NT2/D1 (cell line): ENCODE measurements at regions not wholly inside any gene's neighbourhood (a gene's known extent, or its start where the extent isn't known, plus 50 kb on each side); places are given as distances from the start of the nearest gene placed in this dataset.

Experiments used
- SUZ12 ChIP-seq: IDR thresholded peaks from 2 replicates; pipeline ENCODE4 v1.6.1; 2011; ENCODE audit not compliant: insufficient read length, insufficient read depth; ENCODE audit errors: extremely low read depth
- YY1 ChIP-seq: IDR thresholded peaks from 2 replicates; pipeline ENCODE4 v1.6.1; 2011; ENCODE audit not compliant: insufficient read length, insufficient read depth
- ZNF274 ChIP-seq: IDR thresholded peaks from 2 replicates; pipeline ENCODE4 v1.6.1; 2011; ENCODE audit warnings: mild to moderate bottlenecking, low read depth, low read length

- no peak for TF ChIP-seq ZNF274
- no peak for TF ChIP-seq SUZ12
- TF ChIP-seq YY1: no peak
Observed at GRCh38 chr4:79013756-79014155, 74.5 kb upstream of the PAQR3 start.
